Osteoblast (primary cell): ENCODE measurements at regions not wholly inside any gene's neighbourhood (a gene's known extent, or its start where the extent isn't known, plus 50 kb on each side); places are given as distances from the start of the nearest gene placed in this dataset.
A peak's percentile ranks its signal among the peaks of the same experiment; 100 is the strongest.
"Not testable (repeated sequence)": the region's sequence is repeated elsewhere in the genome, so short reads cannot be mapped to it uniquely, and the experiment has no call there.

Experiments used
- DNase-seq: peaks from one replicate; pipeline ENCODE4 v3.0.0; 2011; ENCODE audit warnings: low spot score, mixed read lengths; ENCODE audit not compliant: insufficient read length; ENCODE audit errors: missing footprints
- H2AFZ ChIP-seq: 2 replicates; pipeline ENCODE4 v1.6.0; 2011; ENCODE audit warnings: mild to moderate bottlenecking, low read length
- H3K27ac ChIP-seq: 2 replicates; pipeline ENCODE4 v1.5.1; 2011; ENCODE audit warnings: mild to moderate bottlenecking, low read depth, low read length, moderate library complexity
- H3K27me3 ChIP-seq: 2 replicates; pipeline ENCODE4 v1.6.0; 2012; ENCODE audit warnings: mild to moderate bottlenecking, control low read depth, inconsistent platforms, low read length, moderate library complexity; ENCODE audit not compliant: insufficient read depth
- H3K36me3 ChIP-seq: 2 replicates; pipeline ENCODE4 v1.5.1; 2011; ENCODE audit warnings: mild to moderate bottlenecking, low read length, control low read depth, moderate library complexity; ENCODE audit not compliant: insufficient read depth
- H3K4me1 ChIP-seq: 2 replicates; pipeline ENCODE4 v1.5.1; 2011; ENCODE audit warnings: mild to moderate bottlenecking, low read length, control low read depth, moderate library complexity; ENCODE audit not compliant: insufficient read depth
- H3K4me2 ChIP-seq: 2 replicates; pipeline ENCODE4 v1.6.0; 2011; ENCODE audit warnings: mild to moderate bottlenecking, low read length; ENCODE audit not compliant: insufficient read depth
- H3K4me3 ChIP-seq: fragments of 200-600 bp; sonication (generic); 3 replicates; pipeline ENCODE4 v1.5.1; 2012; ENCODE audit warnings: mild to moderate bottlenecking, low read length, inconsistent platforms; ENCODE audit not compliant: insufficient read depth
- H3K79me2 ChIP-seq: 2 replicates; pipeline ENCODE4 v1.6.0; 2012; ENCODE audit warnings: mild to moderate bottlenecking, low read length, control low read depth, inconsistent platforms; ENCODE audit not compliant: insufficient read depth
- H3K9me3 ChIP-seq: 2 replicates; pipeline ENCODE4 v1.5.1; 2011; ENCODE audit warnings: low read depth, low read length, control low read depth
- H4K20me1 ChIP-seq: 2 replicates; pipeline ENCODE4 v1.6.0; 2012; ENCODE audit warnings: mild to moderate bottlenecking, low read length, control low read depth; ENCODE audit not compliant: insufficient read depth
- CTCF ChIP-seq: IDR thresholded peaks from 2 replicates; pipeline ENCODE4 v1.5.1; 2011; ENCODE audit warnings: mild to moderate bottlenecking, low read depth, low read length, moderate library complexity; ENCODE audit errors: extremely low read depth

- TF ChIP-seq CTCF = no peak
- Histone ChIP-seq H3K4me1 (peaks cover 16% of the 10 kb centered on the region), H3K4me2 (peak overlapping the region; percentile 55), H3K27ac (peak overlapping the region; percentile 57), H3K36me3 (no peaks in the 10 kb centered on the region), H3K4me3 (peak overlapping the region; percentile 4), H3K9me3 (no peaks in the 10 kb centered on the region), H3K79me2 (no peaks in the 10 kb centered on the region), H2AFZ (peak overlapping the region; percentile 66), H3K27me3 (no peaks in the 10 kb centered on the region), H4K20me1 (no peaks in the 10 kb centered on the region)
- peak; percentile 62 for DNase-seq
Measured at GRCh38 chr1:192516776-192517297, 58.7 kb upstream of the RGS1 start.

GRCh38 chr1:192517716-192518355 is 57.7 kb upstream of the RGS1 start:
- H3K9me3 ChIP-seq, H3K79me2 ChIP-seq, H3K4me3 ChIP-seq, DNase-seq, H3K27me3 ChIP-seq, H3K36me3 ChIP-seq, H4K20me1 ChIP-seq: not testable (repeated sequence)
- Histone ChIP-seq H3K4me2 (peak overlapping the region; percentile 55), H2AFZ (peak overlapping the region; percentile 66), H3K27ac (peak overlapping the region; percentile 57), H3K4me1 (peaks cover 23% of the 10 kb centered on the region)

- DNase-seq = no peak
- no peaks in the 10 kb centered on the region for H4K20me1 ChIP-seq
- no peak overlapping the region for H3K4me3 ChIP-seq
- H3K4me1 ChIP-seq = peaks cover 32% of the 10 kb centered on the region
- no peaks in the 10 kb centered on the region for H3K9me3 ChIP-seq
- no peak overlapping the region for H3K27ac ChIP-seq
- H2AFZ ChIP-seq = no peak overlapping the region
- H3K4me2 ChIP-seq = no peak overlapping the region
- TF ChIP-seq CTCF = no peak
- H3K79me2 ChIP-seq = no peaks in the 10 kb centered on the region
- no peaks in the 10 kb centered on the region for H3K27me3 ChIP-seq
- no peaks in the 10 kb centered on the region for H3K36me3 ChIP-seq
Measured at GRCh38 chr1:192518700-192519099, 56.9 kb upstream of the RGS1 start.

GRCh38 chr1:192521734-192522133 is 53.8 kb upstream of the RGS1 start:
- Histone ChIP-seq H3K27me3 (no peaks in the 10 kb centered on the region), H2AFZ (no peak overlapping the region), H3K27ac (no peak overlapping the region), H3K4me2 (no peak overlapping the region), H3K79me2 (no peaks in the 10 kb centered on the region), H3K4me3 (no peak overlapping the region), H3K36me3 (no peaks in the 10 kb centered on the region), H3K9me3 (no peaks in the 10 kb centered on the region), H3K4me1 (peaks cover 40% of the 10 kb centered on the region), H4K20me1 (no peaks in the 10 kb centered on the region)
- no peak for DNase-seq
- TF ChIP-seq CTCF = no peak
